ENCODE measurements at regions not wholly inside any gene's neighbourhood (a gene's known extent, or its start where the extent isn't known, plus 50 kb on each side); places are given as distances from the start of the nearest gene placed in this dataset.

- H3K4me3 ChIP-seq (ENCODE audit: low read depth, low read length): no peak overlapping the region
- DNase-seq (ENCODE audit: low read depth): peak; percentile 81
- TF ChIP-seq CTCF (IDR thresholded peaks at IDR 0.05; ENCODE audit: insufficient read depth, low read length): no peak
Measured at GRCh38 chr4:125123570-125124109, 191.1 kb upstream of the FAT4 start.

GRCh38 chr4:125121581-125121980 lies 193.2 kb upstream of the FAT4 start:
- TF ChIP-seq CTCF (IDR thresholded peaks at IDR 0.05; ENCODE audit: insufficient read depth, low read length): no peak
- no peak overlapping the region for H3K4me3 ChIP-seq (ENCODE audit: low read depth, low read length)
- DNase-seq (ENCODE audit: low read depth): no peak

GRCh38 chr4:125116431-125116830 lies 198.3 kb upstream of the FAT4 start:
- no peak for TF ChIP-seq CTCF (IDR thresholded peaks at IDR 0.05; ENCODE audit: insufficient read depth, low read length)
- no peak overlapping the region for H3K4me3 ChIP-seq (ENCODE audit: low read depth, low read length)
- no peak for DNase-seq (ENCODE audit: low read depth)

- TF ChIP-seq CTCF (IDR thresholded peaks at IDR 0.05; ENCODE audit: insufficient read depth, low read length): no peak
- H3K4me3 ChIP-seq (ENCODE audit: low read depth, low read length): no peak overlapping the region
- peak; percentile 58 for DNase-seq (ENCODE audit: low read depth)
Measured at GRCh38 chr4:125115941-125116340, 198.8 kb upstream of the FAT4 start.

- H3K4me3 ChIP-seq (ENCODE audit: low read depth, low read length): no peak overlapping the region
- peak; percentile 60 for DNase-seq (ENCODE audit: low read depth)
Measured at GRCh38 chr4:125115476-125115875, 199.3 kb upstream of the FAT4 start.

GRCh38 chr4:125112536-125112935 lies 202.2 kb upstream of the FAT4 start:
- TF ChIP-seq CTCF (IDR thresholded peaks at IDR 0.05; ENCODE audit: insufficient read depth, low read length): no peak

More at GRCh38 chr4:125115476-125115875, 199.3 kb upstream of the FAT4 start:
- no peak for TF ChIP-seq CTCF (IDR thresholded peaks at IDR 0.05; ENCODE audit: insufficient read depth, low read length)

GRCh38 chr4:125111323-125111722 lies 203.4 kb upstream of the FAT4 start:
- H3K4me3 ChIP-seq (ENCODE audit: low read depth, low read length): no peak overlapping the region
- TF ChIP-seq CTCF (IDR thresholded peaks at IDR 0.05; ENCODE audit: insufficient read depth, low read length): no peak
- DNase-seq (ENCODE audit: low read depth): no peak

More at GRCh38 chr4:125112536-125112935, 202.2 kb upstream of the FAT4 start:
- H3K4me3 ChIP-seq (ENCODE audit: low read depth, low read length): no peak overlapping the region
- DNase-seq (ENCODE audit: low read depth): no peak
